Activated CD8-positive, alpha-beta memory T cell treated with anti-CD3 and anti-CD28 coated beads, Interleukin-2, amount 50 U/mL, for 1 hour (primary cell): ENCODE measurements at regions not wholly inside any gene's neighbourhood (a gene's known extent, or its start where the extent isn't known, plus 50 kb on each side); places are given as distances from the start of the nearest gene placed in this dataset.

Source experiments
- DNase-seq: peaks from one replicate; pipeline ENCODE4 v3.0.0-alpha.2; 2020; ENCODE audit errors: extremely low read depth

- no peak for DNase-seq
These were observed 150.6 kb upstream of the RGMA start for GRCh38 chr15:93239591-93239990.

DNA sequence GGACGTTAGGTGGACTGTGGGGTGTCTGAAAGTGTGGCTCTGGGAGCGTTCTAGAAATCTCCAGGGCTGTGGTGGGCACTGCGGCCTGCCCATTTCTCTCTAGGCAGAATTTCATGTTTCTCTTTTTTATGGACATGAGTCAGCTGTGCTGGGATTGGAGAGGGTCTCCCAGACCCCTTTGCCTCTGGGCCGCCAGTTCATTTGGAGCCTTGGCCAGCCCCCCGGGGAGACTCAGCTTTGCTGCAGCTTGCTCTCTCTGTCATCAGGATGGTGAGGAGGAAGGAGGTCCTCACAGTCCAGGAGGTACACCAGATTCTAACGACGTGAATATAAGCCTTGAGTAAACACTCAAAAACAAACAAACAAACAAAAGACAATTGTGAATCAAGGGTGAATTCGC lies 149.6 kb upstream of the RGMA start:
- DNase-seq: no peak

DNA sequence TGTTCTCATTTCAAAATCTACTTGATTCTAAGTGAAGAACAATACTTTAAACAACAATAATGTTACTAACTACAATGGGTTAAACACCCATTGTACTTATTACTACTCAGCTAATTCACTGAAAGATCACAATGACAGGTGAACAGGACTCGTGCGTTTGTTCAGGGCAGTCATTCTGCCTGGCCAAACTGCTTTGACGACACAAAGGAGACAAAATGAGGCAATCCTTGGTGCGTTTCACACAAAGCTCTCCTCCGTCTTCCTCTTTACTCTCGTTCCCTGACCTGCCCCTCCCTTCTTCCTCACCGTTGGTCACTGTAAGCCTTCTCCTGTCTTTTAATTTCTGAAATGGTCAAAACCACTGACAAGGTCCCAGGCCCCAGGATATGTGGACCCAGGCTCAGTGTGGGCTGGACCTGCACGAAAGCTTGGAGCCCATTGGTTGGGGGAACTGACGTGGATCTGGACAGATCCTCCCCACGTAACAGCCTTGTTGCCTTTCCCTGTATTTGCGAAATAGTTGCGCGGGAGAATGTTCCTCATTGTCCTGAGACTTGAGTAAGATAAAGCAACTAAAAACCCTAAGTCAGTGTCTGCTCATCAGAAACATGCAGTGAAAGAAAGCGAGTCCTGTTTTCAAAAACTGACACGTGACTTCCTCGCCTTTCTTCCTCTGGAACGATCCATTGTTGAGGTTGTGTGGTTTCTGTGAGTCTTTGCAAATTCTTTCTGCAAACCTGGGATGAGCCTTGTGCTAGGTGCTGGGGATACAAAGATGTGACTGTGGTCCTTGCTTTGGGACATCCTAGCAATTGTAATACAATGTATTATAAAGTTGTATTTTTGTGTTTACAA lies 147.1 kb upstream of the RGMA start:
- DNase-seq: no peak

- no peak for DNase-seq
These were observed 146.3 kb upstream of the RGMA start for GRCh38 chr15:93235269-93235668.

- no peak for DNase-seq
These were observed 144.7 kb upstream of the RGMA start for GRCh38 chr15:93233710-93234109.

DNA sequence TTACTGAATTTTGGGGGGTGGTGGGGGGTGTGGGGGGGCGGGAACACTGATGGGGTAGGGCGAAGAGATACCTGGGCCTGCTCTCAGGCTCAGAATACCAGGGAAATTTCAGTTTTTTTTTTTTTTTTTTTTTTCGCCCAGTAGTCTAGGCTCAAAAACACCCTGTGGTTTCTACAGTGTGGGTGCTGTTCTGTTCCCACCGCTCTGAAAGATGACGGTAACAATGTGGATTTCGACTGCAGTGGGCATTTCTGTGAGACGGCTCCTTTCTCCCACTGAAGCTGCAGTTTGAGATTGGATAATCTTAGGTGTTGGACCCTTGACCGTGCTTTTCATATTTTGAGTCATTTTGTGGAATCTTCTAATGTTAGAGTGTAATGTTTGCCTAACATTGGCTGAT lies 143.8 kb upstream of the RGMA start:
- no peak for DNase-seq

GRCh38 chr15:93231994-93232393 lies 143.0 kb upstream of the RGMA start:
- no peak for DNase-seq

GRCh38 chr15:93231261-93231925 lies 142.4 kb upstream of the RGMA start:
- DNase-seq: no peak

DNA sequence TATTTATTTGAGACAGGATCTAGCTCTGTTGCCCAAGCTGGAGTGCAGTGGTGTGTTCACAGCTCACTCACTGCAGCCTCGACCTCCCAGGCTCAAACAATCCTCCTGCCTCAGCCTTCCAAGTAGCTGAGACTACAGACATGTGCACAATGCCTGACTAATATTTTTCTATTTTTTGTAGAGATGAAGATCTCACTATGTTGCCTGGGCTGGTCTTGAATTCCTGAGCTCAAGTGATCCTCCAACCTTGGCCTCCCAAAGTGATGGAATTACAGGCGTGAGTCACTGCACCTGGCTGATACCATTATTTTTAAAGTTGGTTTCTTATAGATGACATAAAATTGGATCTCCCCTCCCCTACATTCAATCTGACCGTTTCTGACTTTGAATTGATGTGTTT lies 139.5 kb upstream of the RGMA start:
- no peak for DNase-seq

DNA sequence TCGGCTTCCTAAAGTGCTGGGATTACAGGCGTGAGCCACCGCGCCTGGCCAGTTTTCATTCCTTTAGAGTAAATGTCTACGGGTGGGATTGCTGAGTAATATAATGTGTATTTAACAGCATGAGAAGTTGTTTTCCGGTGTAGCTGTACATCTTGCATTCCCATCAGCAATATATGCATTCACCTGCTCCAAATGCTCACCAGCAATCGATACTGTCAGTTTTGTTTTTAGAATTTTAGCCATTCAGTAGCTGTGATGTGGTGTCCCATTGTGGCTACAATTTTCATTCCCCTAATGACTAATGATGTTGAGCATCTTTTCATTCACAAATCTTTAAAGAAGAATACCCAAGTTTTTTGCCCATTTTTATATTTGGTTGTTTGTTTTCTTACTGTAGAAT lies 134.8 kb upstream of the RGMA start:
- no peak for DNase-seq

GRCh38 chr15:93221759-93222158 lies 132.7 kb upstream of the RGMA start:
- DNase-seq: no peak

DNA sequence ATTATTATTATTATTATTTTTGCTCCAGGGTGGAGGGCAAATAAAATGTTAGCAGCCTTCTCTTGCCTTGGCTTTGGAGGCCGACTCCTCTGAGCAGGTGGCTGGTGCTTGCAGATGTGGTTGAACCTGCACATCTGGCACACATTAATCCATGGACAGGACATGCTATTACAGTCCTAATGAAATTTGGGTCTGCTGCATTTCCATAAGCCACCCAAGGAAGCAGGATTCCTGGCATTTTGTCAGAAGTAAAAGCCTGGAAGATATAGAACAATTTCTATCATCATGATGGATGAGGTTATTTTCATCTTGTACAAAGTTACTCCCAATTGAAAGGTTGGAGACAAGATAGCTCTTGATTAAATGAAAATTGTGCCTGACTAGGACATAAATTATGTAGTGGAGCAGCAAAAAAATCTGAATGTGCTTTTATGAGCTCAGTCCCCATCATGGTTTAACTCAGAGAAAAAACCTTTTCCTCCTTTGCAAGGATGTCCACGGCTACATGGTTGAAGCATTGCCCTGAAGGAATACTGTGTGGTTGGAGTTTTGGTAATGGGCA lies 130.9 kb upstream of the RGMA start:
- no peak for DNase-seq

DNA sequence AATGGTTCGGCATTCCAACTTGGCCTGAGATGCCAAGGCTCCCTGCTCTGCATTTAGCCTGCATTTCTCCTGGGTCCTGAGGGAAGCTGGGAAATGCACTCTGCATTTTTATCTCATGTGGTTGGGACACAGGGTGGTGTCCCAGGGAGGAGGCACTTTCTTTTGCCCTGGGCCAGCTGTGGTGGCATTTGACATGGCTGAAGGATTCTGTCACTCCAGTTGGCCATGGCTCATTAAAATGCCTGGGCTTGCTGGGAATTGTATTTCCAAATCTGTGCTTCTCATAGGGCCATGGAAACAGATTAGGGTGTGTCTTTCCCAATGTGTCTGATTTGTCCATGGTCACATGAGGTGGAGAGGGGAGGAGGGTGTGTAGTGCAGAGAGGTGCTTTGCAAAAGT lies 128.3 kb upstream of the RGMA start:
- no peak for DNase-seq

- DNase-seq: no peak
These were observed 125.1 kb upstream of the RGMA start for GRCh38 chr15:93214106-93214505.

- no peak for DNase-seq
These were observed 124.3 kb upstream of the RGMA start for GRCh38 chr15:93213281-93213680.

DNA sequence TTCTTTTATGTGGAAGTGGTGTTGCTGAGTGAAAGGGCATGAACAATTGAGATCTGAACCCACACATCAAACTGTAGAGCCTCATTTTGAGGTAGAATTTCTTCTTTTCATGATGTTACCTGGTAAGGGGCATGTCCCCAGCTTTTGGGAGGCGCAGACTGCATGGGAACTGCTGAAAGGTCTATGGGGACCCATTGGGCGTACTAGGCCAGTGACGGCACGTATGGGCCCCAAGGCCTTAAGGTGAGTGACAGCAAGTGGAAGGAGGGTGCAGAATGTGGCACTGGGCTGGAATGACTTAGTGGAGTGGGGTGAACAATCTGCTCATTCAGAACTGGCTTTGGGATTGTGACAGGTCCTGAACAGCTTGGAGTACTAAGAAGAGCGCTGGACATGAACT lies 123.6 kb upstream of the RGMA start:
- DNase-seq: no peak

- DNase-seq: no peak
These were observed 122.0 kb upstream of the RGMA start for GRCh38 chr15:93210995-93211394.

- no peak for DNase-seq
These were observed 120.9 kb upstream of the RGMA start for GRCh38 chr15:93209690-93210445.

- DNase-seq: no peak
These were observed 117.9 kb upstream of the RGMA start for GRCh38 chr15:93206893-93207292.

DNA sequence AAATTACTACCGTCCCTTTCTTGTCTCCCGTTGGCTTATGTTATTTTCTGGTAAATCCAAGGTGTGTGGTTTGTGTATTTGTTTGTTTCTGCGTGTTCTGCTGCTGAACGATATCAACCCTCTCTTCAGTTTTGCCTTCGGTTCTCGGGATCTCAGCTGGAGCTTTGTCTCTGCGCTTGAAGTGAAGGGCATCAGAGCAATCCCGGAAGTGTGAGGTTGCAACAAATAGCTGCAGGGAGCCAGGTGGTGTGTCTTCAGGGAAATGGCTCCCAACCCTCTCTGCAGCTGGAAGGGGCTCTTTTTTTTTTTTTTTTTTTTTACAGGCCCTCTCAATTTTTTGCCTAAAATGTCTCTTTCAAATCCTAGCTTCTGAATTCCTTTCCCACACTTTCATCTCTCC lies 116.4 kb upstream of the RGMA start:
- DNase-seq: no peak

GRCh38 chr15:93203036-93203435 lies 114.0 kb upstream of the RGMA start:
- no peak for DNase-seq

GRCh38 chr15:93202405-93202804 lies 113.4 kb upstream of the RGMA start:
- no peak for DNase-seq
